Activated naive CD4-positive, alpha-beta T cell treated with Interleukin-2 at 50 U/mL for 16 hours (primary cell): ENCODE measurements at regions not wholly inside any gene's neighbourhood (a gene's known extent, or its start where the extent isn't known, plus 50 kb on each side); places are given as distances from the start of the nearest gene placed in this dataset.

Source experiments
- DNase-seq: peaks from one replicate; pipeline ENCODE4 v3.0.0-alpha.2; 2020

- no peak for DNase-seq
These were observed 177.3 kb upstream of the ZNF32 start for GRCh38 chr10:43825984-43826383.

- DNase-seq, result no peak
These were observed 176.7 kb upstream of the ZNF32 start for GRCh38 chr10:43825421-43825820.

DNA sequence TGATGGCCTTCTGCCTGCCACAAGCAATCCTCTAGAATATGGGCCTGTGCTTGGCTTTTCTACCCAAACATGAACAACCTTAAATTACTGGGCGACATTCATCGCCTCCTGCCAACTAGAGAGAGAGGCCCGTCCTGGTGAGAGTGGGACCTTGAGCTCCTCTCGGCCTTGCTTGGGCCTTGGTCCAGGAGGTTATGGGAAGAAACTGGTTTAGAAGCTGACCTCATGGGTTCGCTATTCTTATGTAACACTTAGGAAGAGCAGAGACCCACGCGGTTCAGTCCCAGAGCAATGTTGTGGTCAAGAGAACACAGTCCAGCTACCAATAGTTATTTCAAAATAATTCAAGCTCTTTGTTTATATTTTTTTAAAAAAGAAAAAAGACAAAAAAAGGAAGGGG lies 176.3 kb upstream of the ZNF32 start:
- no peak for DNase-seq

GRCh38 chr10:43822631-43823580 lies 174.2 kb upstream of the ZNF32 start:
- no peak for DNase-seq

DNA sequence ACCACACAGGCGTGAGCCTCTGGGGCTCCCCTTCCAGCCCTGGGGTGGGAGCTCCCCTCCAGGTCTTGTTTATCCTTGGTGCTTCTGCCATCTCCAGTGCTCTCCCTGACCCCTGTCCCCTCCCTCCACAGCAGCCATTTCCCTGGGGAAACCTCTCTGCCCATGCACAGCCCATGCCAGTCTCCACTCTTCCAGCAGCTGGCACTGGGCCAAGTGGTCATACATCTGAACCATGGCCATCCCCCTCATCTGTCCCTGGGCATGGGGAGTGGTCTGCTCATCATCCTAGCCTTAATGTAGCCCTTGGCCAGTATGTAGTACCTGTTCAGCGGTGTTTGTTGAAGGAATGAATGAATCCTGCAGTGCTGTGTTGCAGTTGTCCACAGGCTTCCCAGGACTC lies 172.4 kb upstream of the ZNF32 start:
- no peak for DNase-seq

DNA sequence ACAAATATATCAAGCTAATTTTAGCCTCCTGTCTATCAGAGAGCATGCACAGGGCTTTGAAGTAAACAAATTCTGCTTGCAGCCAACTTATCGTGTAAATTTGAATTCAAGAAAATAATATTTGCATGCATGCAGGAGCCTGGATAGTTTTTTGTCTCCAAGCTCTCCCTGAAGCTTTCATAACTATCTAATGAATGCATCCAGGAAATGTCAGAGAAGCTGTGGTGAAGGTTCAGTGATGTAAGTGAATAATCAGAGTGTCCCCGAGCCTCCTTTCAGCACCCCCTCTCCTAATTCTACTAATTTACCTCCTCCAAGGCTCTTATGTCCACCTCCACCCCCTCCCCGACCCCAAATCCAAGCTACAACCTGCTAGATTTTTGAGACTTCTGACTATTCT lies 172.0 kb upstream of the ZNF32 start:
- DNase-seq, result no peak

- no peak for DNase-seq
These were observed 171.0 kb upstream of the ZNF32 start for GRCh38 chr10:43819464-43820230.

DNA sequence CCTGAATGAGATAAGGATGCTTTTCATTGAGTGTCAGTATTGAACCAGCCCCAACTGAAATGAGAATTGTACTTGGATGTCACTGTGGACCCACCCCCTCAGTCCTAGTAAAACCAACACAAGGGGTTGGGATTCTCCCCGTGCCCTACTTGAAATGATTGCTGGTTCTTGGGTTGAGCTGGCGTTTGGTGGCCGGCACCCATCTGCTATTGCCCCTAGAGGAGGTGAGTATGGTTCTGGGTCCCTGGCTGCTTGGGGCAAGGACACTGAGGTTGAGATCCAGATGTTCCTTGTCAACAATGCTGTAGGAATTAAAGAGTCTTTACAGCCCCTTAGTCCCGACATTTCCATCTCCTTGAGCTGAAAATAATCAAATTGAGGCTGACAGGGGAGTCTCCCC lies 170.0 kb upstream of the ZNF32 start:
- DNase-seq, result no peak

GRCh38 chr10:43817368-43817767 lies 168.7 kb upstream of the ZNF32 start:
- no peak for DNase-seq

DNA sequence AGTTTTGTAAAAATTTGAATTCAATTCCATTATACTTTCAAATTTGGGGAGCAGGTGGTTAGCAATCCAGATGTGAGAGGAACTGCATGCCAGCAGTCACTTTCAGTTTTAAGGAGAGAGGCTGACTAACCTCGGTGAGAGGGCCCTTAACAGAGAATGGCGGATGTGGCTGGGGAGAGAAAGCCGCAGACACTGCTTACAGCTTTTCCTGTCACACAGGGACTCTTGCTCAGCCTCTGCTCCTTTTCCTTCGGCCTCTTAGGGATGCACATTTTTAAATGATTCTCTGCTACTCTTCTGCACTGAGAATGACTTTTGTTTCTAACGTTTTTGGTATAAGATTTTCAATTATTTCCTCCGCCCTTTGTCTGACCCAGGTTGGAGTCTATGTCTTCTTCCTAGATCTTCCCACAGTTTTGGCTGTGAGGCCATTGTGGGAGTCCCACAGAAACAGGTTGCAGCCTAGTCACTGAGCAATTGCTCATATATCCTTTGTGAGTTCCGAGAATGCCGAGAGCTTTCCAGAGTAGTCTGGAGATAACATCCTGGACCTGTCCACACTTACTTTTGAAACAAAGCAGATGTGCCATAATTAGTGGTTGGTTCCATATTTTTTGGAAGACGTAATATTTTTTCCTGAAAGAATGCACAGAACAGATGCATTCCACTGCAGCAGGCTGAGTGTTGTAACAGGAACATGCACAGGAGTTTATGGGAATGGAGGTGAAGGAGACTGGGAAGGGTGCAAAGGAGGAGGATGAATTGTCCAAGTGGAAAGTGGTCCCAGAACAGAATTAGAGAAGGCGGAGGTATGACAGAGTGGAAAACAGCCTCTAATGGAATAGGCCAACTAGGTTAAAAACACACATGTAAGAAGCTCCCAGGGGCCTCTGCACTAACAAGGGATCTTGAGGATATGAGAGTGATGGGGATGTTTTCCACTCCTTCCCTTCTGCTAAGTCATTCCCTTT lies 168.0 kb upstream of the ZNF32 start:
- DNase-seq, result peak; percentile 70

DNA sequence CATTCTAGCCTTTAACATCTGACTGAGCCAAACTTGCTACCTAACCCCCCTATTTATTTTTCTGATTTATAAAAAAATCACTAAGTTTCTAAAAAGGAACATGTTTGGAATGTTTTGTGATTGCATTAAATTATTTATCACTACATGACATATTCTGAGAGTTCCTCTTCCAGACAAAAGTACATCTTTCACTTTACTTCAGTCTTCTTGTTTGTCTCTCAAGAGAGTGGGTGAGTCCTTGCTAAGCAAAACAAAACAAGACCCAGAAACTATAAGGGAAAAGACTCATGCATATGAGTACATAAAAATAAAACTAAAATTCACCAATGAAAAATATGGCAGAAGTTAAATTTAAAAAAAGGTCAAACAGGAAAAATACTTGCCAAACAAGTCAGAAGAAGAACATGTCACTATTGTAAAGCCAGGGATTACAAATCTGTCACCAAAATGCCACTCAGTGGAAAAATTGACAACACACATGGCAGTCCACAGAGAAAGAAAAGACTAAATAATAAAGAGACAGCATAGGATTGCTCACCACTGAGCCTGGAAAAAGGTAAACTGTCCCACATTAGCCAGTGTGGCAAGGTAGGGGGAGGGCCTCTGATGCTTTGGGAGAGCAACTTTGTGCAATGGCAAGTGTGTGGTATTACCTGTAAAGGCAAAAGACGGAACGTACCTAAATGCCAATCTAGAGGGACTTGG lies 166.7 kb upstream of the ZNF32 start:
- no peak for DNase-seq

DNA sequence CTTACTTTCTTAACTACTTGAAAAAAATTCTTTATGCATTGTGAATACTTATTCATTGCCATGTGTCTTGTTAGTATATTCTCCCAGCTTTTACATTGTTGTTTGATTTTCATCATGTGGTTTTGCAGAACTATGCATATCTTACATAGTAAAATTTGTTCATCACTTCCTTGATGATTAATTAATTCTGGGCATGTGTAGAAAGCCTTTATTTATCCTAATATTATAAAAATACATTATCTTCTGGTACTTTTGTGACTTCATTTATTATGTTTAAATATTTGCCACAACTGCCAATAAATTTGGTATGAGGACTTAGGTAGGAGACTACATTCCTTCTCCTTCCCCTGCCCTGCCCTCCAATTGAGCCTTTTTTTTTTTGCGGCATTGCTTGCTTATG lies 166.0 kb upstream of the ZNF32 start:
- DNase-seq, result no peak

DNA sequence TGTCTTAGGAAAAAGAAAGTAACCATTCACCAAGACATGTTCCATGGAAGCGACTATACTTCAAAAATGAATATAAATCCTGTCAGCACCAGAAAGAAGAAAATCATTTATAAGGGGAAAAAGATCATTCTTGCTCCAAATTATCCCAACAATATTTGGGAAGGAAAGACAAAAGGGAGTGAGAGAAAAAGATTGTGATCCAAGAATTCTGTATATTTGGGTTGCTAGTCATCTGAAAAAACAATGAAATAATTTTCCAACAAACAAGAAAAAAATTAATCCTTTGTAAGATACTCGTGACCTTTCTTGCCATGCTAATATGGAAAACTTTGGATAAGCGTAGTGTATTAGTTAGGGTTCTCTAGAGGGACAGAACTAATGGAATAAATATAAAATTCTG lies 163.2 kb upstream of the ZNF32 start:
- DNase-seq, result no peak

DNA sequence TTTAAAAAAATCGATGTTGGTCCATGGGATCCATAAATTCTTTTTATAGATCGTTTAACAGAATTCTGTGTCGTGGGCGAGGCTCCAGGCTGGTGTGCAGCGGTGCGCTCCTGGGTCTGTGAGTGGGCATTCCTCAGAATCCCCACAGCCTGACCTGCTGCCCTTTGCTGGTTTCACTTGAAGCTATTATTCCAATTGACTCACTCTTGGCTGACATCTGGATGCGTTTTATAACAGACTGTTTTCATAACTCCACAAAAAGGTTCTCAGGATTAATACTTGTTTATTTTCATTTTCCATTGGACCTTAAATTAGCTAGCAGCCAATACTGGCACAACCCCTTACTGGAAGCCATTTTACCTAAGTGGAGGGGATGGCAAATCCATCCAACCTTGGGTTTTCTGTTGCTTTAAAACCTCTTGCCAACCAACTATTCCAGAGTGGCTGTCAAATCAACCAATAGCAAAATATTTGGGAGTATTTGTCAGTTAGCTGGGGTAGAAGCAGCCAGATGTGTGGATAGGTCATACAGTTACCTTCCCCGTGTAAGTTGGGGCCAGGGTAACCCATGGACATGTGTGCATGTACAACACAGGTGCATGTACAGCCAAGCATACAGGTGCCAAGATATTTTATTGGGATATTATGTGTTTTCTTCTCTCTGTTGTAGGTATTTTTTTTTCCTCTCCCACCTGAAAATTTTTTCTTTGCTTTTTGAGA lies 160.7 kb upstream of the ZNF32 start:
- DNase-seq, result no peak

DNA sequence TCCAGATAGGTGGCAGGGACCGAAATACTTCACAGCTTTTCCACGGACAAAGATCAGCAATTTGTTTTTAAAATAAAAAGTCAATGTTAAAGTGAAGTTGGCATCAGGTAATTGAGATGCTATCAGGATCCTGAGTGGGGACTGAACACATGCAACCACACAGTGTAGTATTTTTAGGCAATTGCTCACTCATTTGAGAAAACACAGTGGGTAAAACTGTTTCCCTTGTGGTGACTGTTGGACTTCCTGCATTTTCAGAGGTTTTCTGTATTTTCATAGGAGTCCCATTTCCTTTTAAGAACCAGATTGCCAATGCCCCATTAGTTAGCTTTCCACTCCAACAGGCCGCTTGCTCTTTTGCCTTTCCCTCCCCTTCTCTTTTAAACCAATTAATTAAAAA lies 159.5 kb upstream of the ZNF32 start:
- DNase-seq, result no peak

- no peak for DNase-seq
These were observed 158.4 kb upstream of the ZNF32 start for GRCh38 chr10:43806831-43807640.

- DNase-seq, result no peak
These were observed 155.1 kb upstream of the ZNF32 start for GRCh38 chr10:43803791-43804190.

DNA sequence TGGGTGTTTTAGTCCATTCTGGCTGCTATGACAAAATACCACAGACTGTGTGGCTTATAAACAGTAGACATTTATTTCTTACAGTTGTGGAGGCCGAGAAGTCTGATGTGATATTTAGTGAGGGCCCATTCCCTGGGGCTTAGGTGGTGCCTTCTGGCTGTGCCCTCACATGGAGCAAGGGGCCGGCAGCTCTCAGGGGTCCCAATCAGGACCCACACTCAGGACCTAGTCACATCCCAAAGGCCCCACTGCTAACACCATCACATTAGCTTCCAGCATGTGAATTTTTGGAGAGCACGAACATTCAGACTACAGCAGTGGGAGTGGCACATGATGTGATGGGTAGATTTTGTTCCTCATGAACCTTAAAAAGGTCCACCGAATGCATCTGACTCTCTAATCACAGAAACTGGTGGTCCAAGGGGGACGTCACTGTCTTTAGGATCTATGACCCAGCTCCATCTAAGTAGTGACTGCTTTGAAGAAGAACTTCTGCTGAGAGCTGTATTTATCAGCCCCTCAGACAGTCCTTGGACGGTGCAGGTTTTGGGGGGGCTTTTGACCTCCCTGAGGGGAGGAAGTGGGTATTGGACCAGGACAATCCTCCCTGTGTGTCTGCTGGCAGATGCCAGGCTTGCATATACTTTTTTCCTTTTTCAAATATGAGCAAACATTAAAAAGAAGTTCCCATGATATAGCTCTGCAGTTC lies 154.5 kb upstream of the ZNF32 start:
- DNase-seq, result no peak

DNA sequence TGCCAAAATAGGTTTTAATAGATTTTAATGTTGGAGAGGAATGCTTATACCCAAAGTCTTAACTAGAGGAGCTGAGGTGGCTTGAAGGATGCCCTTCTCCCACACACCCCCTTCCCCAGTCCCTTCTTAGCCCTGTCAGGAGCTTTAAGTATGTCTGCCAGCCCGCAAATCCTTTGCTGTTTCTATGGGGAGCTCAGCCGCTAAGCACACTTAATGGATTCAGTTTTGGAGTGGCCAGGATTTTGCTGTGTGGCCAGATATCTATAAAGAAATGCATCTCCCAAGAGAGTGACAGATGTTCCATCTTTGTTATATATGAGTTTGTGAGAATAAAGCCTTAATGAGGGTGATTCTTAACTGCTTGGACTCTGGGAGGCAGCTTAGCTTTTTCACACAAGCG lies 152.9 kb upstream of the ZNF32 start:
- DNase-seq, result no peak

GRCh38 chr10:43801140-43801539 lies 152.5 kb upstream of the ZNF32 start:
- DNase-seq, result no peak
